GM19468 (cell line): ENCODE measurements at regions not wholly inside any gene's neighbourhood (a gene's known extent, or its start where the extent isn't known, plus 50 kb on each side); places are given as distances from the start of the nearest gene placed in this dataset.
"Not testable (repeated sequence)": the region's sequence is repeated elsewhere in the genome, so short reads cannot be mapped to it uniquely, and the experiment has no call there.

Experiments
- ATAC-seq: cut with Tn5 transposase; IDR thresholded peaks from one replicate; pipeline ENCODE4 v1.9.1; 2021; ENCODE audit warnings: mild to moderate bottlenecking, moderate library complexity, moderate number of reproducible peaks; ENCODE audit not compliant: unreplicated experiment; ENCODE audit errors: extremely low read depth

GRCh38 chr10:4431114-4431863 is 394.7 kb upstream of the AKR1E2 start:
- ATAC-seq = no peak

DNA sequence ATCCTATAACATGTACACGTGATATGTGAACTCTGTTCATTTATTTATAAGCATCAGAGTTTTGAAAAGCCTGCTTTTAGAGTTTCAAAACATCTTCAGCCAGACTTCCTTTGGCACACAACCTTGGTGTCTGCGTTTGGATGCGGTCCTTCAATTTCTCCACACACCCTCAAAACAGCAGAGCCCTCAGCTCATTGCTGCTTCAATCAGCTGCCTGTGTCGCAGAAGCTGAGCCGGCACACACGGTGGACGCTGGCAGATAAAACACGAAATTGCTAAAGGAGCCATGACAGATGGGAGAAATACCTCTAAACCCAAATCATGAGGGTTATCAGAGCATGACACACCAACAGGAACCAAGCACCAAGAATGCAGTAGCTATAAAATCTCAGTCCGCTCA is 396.4 kb upstream of the AKR1E2 start:
- no peak for ATAC-seq

GRCh38 chr10:4427532-4427931 is 398.5 kb upstream of the AKR1E2 start:
- no peak for ATAC-seq

DNA sequence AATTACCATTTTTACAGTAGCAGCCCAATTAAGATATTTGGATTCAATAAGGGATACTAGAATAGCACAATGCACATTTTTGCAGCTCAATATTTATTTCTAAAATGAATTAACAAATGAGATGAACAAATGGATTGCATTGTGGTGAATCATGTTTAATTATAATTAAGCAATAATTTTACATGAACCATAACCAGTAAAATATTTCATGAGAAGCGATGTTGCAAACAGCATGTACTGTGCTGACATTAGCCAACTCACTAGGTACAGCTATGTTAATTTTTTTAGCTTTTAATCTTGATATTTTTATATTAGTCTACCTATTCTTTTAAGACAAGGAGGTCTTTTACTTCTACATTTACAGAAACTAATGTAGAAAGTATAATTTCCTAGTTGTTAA is 399.1 kb upstream of the AKR1E2 start:
- ATAC-seq = no peak

DNA sequence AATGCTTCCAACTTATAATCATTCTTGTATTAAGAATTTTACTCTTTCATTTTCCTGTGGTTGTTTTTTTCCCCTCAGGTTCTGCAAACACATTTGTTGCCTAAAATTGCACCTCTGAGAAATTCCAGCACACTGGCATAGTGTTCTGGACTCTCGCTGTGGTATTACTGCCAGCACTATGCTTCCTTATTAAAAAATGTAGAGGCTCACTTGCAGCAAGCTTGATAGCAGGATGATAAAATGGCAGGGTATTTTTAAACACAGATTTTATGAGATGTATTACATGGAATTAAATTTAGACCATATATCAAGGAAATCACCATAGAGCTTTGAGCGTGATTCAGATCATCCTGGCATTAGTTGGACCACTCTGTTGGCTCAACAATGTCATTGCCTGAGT is 416.7 kb upstream of the AKR1E2 start:
- no peak for ATAC-seq

DNA sequence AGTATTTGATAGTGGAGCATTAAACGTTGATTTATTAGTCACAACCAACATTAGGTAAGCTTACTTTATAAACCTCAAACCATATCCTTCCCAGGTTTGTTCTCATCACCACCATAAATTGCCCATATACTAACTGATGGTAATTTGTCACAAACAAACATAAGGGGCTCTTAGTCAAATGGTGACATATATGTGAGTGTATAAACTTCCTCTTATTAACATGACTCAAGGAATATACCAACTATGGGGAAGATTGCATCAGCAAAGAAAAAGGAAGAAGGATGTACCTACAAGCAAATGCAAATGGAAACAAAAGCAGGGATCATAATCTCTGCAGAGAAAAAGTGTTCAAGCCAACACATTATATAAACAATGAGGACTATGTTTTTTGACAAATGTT is 418.2 kb upstream of the AKR1E2 start:
- no peak for ATAC-seq

DNA sequence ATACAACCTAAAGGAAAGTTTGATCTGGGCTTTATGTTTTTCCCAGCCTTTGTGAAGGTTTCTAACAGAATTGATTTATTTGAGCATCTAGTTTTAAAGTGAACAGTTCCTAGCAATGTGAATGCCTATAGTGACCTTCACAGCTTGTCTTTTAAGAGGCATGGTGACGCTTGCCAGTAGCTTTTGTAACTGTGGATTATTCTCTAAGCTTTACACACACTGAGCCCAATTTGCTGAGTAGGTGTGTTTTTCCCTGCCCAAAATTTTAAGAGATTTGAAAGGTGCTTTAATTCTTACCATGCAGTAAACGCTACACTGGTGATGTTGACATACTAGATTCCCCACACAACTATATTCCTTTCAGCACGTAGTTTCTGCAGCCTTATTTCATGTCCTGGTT is 420.2 kb upstream of the AKR1E2 start:
- no peak for ATAC-seq

- no peak for ATAC-seq
Measured at GRCh38 chr10:4403638-4404252, 422.3 kb upstream of the AKR1E2 start.

- ATAC-seq = not testable (repeated sequence)
Measured at GRCh38 chr10:4401080-4401479, 424.9 kb upstream of the AKR1E2 start.

DNA sequence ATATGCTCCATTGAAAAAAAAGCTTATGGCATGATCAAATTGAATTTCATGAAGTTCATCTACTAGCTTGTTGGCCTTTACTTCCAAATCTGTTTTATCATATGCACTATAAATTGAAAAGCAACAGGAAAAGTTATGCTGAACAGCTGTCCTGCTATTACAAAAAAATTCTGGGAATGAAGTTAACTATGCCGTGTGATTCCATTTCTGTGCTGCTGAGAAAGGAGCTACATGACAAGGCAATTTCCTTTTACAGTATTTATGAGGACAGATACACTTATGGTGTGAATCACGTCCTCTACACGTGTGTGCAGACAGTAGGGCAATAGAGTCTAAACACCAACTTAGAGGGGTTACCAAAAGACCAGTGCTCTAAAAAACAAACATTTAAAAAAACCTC is 426.5 kb upstream of the AKR1E2 start:
- no peak for ATAC-seq

DNA sequence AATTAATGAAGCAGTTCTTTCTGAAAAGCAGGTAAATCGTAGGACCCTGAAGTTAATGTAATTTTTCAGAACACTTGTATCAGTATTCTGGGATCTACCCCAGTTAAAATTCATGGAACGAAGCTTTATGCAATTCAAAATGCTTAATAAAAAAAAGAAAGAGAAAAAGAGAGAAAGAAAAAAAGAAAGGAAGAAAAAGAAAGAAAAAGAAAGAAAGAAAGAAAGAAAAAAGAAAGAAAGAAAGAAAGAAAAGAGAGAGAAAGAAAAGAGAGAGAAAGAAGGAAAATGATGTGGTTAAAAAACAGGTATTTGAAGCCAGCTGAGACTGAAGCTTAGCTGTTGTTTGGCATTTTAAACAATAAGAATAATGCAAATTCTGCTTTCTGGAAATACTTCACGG is 427.4 kb upstream of the AKR1E2 start:
- no peak for ATAC-seq

- no peak for ATAC-seq
Measured at GRCh38 chr10:4397337-4397736, 428.7 kb upstream of the AKR1E2 start.

DNA sequence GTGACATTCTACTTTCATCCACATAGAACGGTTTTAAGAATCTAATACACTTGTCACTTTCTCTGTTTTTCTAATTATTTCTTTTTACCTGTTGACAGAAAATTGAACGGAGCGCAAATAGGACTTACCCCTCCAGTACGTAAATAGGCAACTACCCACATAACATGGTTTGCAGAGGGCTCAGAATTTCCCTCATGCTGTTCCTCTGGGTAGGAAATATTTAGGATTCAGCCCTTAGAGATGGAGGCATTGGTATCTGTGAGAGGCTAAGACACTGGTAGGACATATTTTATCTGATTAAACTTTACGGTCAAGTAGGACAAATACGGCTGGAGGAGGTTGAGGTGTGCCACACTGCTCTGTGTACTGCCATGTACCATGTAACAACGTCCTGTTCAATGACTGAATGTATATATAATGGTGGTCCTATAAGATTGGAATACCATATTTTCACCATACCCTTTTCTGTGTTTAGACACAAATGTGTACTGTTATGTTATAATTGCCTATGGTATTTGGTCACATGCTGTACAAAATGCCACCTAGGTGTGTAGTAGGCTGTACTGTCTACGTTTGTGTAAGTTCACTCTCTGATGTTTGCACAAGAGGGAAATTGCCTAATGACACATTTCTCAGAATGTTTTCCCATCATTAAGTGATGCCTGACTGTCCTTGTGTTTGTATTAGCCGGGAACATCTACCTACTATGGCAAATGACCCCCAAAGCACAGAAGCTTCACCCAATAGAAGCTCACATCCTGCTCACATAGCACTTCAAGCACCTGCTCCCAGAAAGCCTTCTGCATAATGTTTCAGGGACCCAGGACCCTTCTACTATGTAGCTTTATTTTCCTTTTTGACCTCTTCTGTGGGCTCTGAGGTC is 429.4 kb upstream of the AKR1E2 start:
- no peak for ATAC-seq

DNA sequence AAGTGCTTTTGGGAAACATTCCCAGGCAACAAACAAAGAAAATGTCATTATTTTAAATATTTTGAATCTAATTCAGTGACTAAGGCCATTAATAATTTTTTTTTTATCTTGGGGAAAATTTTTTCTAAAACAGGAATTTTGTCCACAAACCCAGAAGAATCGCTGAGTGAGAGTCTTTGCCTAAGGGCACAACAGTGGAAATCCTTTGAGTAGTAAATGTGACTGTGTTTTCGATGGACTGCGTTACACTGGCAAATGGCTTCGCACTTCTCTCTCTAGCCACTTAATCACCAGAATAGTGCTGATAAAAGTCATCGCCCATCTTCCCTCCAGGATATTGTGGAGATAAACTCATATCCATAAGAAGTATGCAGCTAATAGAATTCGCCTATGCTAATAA is 430.3 kb upstream of the AKR1E2 start:
- no peak for ATAC-seq

DNA sequence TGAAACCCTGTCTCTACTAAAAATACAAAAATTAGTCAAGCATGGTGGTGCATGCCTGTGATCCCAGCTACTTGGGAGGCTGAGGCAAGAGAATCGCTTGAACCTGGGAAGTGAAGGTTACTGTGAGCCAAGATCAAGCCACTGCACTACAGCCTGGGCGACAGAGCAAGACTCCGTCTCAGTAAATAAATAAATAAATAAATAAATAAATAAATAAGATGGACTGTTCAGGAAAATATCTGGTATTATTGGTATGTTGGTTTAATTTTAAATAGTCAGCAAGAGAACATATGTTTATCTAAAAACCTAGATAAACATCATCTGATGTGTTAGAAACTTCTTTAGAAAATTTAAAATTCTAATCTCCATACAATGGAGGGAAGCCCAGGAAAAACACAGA is 431.6 kb upstream of the AKR1E2 start:
- not testable (repeated sequence) for ATAC-seq

DNA sequence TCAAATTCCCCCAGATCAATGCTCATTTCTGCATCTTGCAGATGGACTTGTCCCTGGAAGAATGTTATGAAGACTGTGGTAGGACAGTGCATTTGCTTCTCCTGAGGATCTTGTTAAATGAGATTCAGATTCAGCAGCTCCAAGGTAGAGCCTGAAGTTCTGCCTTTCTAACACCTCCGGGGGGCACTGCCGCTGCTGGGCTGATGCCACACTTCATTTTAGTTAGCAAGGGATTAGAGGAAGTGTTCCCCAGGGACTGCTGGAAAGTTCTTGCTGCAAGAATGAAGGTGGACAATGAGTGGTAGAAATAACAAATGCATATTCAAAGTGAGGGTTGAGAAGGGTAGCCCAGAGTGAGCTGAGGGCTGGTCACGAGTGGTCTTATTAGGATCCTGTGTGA is 434.3 kb upstream of the AKR1E2 start:
- no peak for ATAC-seq

DNA sequence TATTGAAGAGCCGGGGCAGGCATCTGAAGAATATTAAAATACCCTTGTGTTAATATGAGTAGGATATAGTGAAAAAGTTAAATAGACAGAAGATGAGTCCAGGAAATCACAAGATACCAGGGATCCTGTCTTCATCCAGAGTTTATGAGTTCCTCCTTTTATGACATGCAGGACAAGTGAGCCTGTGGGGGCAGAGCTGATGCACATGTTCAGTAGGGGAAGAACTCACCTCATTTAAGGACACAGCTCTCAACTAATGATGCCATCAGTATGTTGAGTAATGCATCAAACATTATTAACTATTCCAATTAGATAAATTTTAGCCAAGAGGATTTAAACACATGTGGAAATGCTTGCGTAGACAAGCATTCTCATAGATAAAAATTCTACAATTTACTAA is 435.8 kb upstream of the AKR1E2 start:
- no peak for ATAC-seq

DNA sequence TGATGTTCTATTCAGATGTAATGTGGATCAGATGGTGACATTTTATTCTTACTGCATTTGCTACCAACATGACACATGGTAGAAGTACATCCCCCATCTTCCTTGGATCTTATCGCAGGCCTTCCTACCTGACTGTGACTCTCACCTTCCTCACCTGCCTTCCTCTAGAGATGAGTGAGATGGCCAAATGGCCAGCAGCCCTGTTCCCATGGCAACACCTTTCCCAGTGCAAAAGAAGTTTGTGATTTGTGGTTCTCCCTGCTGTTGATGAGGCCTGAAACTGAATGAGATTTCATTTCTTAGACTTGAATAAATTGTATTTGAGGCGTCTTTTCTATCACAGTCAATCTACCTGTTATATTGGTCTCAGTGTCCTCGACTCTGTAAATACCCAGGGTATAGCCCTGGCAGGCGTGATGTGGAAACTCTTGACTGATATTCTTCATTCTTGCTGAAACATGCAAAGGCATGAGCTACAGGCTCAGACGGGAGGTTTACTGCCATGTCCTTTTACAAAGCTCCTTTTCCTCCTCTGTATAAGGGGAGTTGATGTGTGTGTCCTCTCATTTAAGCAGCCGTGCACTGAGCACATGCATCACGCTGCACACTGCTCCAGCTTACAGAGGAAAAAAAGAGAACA is 440.7 kb upstream of the AKR1E2 start:
- no peak for ATAC-seq

GRCh38 chr10:4384245-4384644 is 441.8 kb upstream of the AKR1E2 start:
- no peak for ATAC-seq

GRCh38 chr10:4383651-4384098 is 442.3 kb upstream of the AKR1E2 start:
- no peak for ATAC-seq

DNA sequence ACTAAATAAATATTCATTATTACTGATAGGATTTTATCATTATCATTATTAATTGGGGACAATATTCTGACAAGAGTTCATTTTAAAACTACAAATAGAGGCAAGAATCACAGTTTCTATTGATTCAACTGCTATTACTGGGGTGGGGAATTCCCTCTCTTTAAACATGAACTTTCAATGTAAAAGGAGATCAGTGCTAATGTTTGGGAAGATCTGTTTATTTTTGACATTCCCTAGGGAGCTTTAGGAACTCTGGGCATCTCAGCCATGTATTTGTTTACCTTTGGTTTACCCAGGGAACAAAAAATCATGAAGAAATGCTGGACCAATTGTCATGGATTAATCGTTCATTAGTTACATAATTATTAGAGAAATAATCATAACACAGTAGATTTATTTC is 443.2 kb upstream of the AKR1E2 start:
- ATAC-seq = no peak
